H1 (cell line): ENCODE measurements at regions not wholly inside any gene's neighbourhood (a gene's known extent, or its start where the extent isn't known, plus 50 kb on each side); places are given as distances from the start of the nearest gene placed in this dataset.

Source experiments
- GTF2F1 ChIP-seq: IDR thresholded peaks from 2 replicates; pipeline ENCODE4 v1.6.1; 2012; ENCODE audit warnings: low read depth, low read length, improper control_type of control experiment, borderline replicate concordance
- POLR2AphosphoS5 ChIP-seq: IDR thresholded peaks from 2 replicates; pipeline ENCODE4 v1.6.1; 2011; ENCODE audit warnings: low read depth, low read length
- ZNF274 ChIP-seq: IDR thresholded peaks from 2 replicates; pipeline ENCODE4 v1.7.0; 2012; ENCODE audit warnings: low read length, borderline replicate concordance; ENCODE audit errors: extremely low read depth
- TF ChIP-seq, protein P1 (sequence below): IDR thresholded peaks from 2 replicates; pipeline ENCODE4 v1.6.1; 2011; ENCODE audit warnings: low read length, improper control_type of control experiment

DNA sequence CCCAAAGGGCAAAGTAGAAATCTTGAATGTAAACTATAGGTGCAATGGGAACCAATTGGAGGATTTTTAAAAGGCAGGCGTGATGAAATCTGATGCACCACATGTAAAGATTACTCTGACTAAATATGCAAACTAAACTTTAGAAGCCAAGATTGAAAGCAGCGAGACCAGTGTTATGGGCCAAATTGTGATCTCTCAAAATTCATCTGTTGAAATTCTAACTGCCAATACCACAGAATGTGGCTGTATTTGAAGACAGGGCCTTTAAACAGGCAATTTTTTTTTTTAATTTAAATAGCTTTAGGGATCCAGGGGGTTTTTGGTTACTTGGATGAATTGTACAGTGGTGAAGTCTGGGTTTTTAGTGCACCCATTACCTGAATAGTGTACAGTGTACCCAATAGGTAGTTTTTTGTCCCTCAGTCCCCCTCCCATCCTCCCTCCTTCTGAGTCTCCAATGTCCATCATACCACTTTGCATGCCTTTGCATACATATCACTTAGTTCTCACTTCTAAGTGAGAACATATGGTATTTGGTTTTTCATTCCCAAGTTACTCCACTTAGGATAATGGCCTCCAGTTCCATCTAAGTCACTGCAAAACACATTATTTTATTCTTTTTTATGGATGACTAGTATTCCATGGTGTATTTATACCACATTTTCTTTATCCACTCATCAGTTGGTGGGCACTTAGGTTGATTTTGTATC lies 69.7 kb downstream of the DRD1 start (continued):
- TF ChIP-seq ZNF274 (no peak), POLR2AphosphoS5 (no peak), GTF2F1 (no peak)
- TF ChIP-seq, protein P1, sequence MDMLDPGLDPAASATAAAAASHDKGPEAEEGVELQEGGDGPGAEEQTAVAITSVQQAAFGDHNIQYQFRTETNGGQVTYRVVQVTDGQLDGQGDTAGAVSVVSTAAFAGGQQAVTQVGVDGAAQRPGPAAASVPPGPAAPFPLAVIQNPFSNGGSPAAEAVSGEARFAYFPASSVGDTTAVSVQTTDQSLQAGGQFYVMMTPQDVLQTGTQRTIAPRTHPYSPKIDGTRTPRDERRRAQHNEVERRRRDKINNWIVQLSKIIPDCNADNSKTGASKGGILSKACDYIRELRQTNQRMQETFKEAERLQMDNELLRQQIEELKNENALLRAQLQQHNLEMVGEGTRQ: no peak
